ENCODE measurements at regions not wholly inside any gene's neighbourhood (a gene's known extent, or its start where the extent isn't known, plus 50 kb on each side); places are given as distances from the start of the nearest gene placed in this dataset.

DNA sequence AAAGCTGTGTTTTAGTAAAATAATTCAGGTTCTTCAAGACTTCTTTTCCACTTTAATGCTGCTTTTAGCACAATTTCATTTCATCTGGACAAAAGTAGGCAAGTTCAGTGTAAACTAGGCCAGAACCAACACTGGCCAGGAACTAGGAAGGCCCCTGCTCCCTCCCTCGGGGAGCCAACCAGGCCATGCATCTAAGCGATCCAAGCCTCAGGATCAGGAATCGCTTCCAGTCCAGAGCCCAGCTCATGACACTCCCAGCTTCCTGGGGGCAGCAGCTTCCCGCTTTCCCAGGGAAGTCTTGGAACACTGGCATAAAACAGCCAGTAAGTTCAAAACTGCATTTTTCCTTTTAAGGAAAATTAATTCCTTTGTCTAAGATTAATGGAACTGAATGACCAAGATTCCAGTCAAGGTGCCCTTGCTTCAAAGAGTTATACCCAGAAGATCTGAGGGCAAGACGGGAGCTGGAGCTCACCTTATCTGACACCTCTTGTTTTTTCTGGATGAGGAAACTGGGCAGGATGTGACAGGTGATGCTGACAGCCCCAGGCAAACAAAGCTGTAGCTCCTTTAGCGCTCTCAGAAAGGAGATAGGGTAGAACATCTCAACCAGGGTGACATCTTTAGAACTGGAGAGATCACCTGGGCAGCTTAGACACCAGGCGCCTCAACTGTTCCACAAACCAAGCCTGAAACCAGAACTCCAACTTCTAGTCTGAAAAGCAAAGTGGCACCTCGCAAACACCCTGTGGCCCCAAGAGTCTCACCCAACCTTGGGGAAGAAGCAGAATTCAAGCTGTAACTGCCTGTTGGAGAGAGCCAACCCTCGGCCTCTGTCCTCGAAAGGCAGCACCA is 61.4 kb upstream of the PNMA1 start:
- Mint-ChIP-seq H3K27me3 (no peaks in the 10 kb centered on the region), H3K4me3 (no peak overlapping the region), H3K9me3 (no peaks in the 10 kb centered on the region), H3K27ac (ENCODE audit: low read depth) (no peak overlapping the region), H3K4me1 (peaks cover 60% of the 10 kb centered on the region), H3K36me3 (ENCODE audit: insufficient read depth) (peaks cover 19% of the 10 kb centered on the region)
- DNase-seq (ENCODE audit: low spot score in 2 of 2), result no peak
- ATAC-seq (replicated peaks; ENCODE audit: extremely low read depth, poor library complexity, severe bottlenecking), result no peak

DNA sequence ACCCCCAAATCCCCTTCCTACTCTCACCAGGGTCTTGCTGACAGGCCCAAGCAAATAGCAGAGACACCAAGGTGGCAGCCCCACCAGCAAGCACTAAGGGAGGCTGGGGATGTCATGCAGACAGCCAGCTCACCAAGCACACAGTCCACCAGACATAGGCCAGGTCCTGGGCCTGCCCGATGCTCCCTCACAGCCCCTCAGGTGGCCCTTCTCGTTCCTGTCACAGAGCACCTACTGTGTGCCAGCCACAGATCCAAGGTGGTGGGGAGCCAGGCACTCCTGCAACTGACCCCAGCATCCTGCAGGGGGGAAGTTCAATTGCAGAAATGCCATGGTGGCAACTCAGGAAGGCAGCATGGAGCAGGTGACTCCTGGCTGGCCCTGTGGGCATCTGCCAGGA is 60.5 kb upstream of the PNMA1 start:
- H3K36me3 Mint-ChIP-seq (ENCODE audit: insufficient read depth), result peaks cover 19% of the 10 kb centered on the region
- H3K27me3 Mint-ChIP-seq, result no peaks in the 10 kb centered on the region
- ATAC-seq (replicated peaks; ENCODE audit: extremely low read depth, poor library complexity, severe bottlenecking) (no peak), DNase-seq (ENCODE audit: low spot score in 2 of 2) (no peak)
- peaks cover 62% of the 10 kb centered on the region for H3K4me1 Mint-ChIP-seq
- H3K4me3 Mint-ChIP-seq, result no peak overlapping the region
- H3K9me3 Mint-ChIP-seq, result no peaks in the 10 kb centered on the region
- H3K27ac Mint-ChIP-seq (ENCODE audit: low read depth), result peak overlapping the region; percentile 73

DNA sequence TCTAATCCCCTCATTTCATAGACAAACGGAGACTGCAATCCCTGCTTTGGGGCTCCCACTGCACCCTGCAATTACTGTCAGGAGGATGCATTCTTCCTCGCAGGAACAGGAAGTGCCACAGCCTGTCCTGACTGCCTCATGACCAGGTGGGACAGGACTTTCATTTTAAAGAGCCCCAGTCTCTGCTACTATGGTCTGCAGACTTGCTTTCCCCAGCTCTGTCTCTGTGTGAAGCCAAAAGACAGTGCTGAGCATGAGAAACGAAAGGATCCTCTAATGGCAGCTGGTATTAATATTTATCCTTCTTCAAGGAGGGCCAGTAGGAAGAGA is 60.0 kb upstream of the PNMA1 start:
- Mint-ChIP-seq H3K36me3 (ENCODE audit: insufficient read depth) (peaks cover 19% of the 10 kb centered on the region), H3K4me3 (no peak overlapping the region), H3K27ac (ENCODE audit: low read depth) (peak overlapping the region; percentile 73), H3K9me3 (no peaks in the 10 kb centered on the region), H3K27me3 (no peaks in the 10 kb centered on the region), H3K4me1 (peaks cover 65% of the 10 kb centered on the region)
- ATAC-seq (replicated peaks; ENCODE audit: extremely low read depth, poor library complexity, severe bottlenecking) (no peak), DNase-seq (ENCODE audit: low spot score in 2 of 2) (no peak)

DNA sequence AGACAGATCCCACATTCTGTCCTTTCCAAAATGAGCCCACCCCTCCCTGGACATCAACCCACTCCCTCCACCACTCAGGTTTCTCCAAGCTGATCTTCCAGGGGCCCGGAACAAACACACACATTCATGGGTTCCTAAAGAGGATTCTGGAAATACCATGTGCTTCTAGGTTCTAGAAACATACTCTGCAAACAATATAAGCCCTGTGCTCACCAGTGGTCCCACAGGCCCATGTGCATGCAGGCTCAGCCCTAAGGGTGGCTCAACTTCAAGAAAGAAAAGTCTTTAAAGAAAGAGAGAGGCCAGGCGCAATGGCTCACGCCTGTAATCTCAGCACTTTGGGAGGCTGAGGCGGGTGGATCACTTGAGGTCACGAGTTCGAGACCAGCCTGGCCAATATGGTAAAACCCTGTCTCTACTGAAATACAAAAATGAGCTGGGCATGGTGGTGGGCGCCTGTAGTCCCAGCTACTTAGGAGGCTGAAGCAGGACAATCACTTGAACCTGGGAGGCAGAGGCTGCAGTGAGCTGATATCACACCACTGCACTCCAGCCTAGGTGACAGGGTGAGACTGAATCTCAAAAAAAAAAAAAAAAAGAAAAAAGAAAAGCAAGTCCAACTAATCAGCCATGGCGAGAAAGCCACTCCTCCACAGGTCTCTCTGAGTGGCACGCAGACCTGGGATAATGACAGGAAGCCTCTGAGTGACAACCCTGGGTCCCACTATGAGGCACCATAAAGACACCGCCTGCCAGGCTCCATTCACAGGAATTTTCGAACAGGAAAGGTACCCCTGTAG is 59.5 kb upstream of the PNMA1 start:
- Mint-ChIP-seq H3K27ac (ENCODE audit: low read depth) (no peak overlapping the region), H3K36me3 (ENCODE audit: insufficient read depth) (peaks cover 21% of the 10 kb centered on the region), H3K4me1 (peaks cover 66% of the 10 kb centered on the region), H3K9me3 (no peaks in the 10 kb centered on the region), H3K4me3 (no peak overlapping the region), H3K27me3 (no peaks in the 10 kb centered on the region)
- ATAC-seq (replicated peaks; ENCODE audit: extremely low read depth, poor library complexity, severe bottlenecking), result no peak
- DNase-seq (ENCODE audit: low spot score in 2 of 2), result no peak

DNA sequence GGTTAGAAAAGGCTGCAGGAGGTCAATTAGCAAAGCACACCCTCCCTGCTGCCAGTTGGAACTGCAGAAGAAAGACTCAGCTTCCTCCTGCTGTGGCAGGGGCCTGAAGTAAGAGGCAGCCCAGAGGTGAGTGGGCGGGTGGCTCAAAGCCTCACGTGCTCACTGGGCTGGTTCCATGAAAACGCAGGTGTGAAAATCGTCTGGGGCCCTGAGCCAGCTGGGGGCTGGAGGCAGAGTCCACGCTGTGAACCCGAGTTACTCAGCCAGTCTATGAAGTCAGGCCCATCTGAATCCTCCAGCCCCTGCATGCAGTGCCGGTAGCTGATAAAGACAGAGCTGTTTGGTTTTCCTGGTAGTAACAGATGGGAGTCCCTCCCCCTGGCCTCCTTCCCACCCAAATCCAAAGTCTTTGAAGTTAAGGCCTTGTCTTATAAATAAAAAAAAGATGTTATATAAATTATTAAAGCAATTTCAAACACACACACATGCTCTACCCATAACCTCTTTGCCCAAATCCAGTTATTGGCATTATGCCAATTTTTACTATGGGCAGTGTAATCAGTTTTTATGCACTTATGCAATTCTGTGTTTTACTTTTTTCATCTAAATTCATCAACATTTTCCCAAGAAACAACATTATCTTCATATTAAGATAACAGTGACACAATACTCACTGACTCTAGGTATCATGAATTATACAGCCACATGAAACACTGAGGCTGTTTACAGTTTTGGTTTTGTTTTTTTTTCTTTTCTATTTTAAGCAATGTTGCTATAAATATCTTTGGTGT is 57.9 kb upstream of the PNMA1 start:
- ATAC-seq (replicated peaks; ENCODE audit: extremely low read depth, poor library complexity, severe bottlenecking), result peak; percentile 77
- H3K27ac Mint-ChIP-seq (ENCODE audit: low read depth), result peak overlapping the region; percentile 81
- H3K36me3 Mint-ChIP-seq (ENCODE audit: insufficient read depth), result peaks cover 18% of the 10 kb centered on the region
- no peaks in the 10 kb centered on the region for H3K27me3 Mint-ChIP-seq
- H3K9me3 Mint-ChIP-seq, result no peaks in the 10 kb centered on the region
- peaks cover 54% of the 10 kb centered on the region for H3K4me1 Mint-ChIP-seq
- peak overlapping the region; percentile 23 for H3K4me3 Mint-ChIP-seq
- peak in 1 of 2 donors; percentile 52 for DNase-seq (ENCODE audit: low spot score in 2 of 2)

DNA sequence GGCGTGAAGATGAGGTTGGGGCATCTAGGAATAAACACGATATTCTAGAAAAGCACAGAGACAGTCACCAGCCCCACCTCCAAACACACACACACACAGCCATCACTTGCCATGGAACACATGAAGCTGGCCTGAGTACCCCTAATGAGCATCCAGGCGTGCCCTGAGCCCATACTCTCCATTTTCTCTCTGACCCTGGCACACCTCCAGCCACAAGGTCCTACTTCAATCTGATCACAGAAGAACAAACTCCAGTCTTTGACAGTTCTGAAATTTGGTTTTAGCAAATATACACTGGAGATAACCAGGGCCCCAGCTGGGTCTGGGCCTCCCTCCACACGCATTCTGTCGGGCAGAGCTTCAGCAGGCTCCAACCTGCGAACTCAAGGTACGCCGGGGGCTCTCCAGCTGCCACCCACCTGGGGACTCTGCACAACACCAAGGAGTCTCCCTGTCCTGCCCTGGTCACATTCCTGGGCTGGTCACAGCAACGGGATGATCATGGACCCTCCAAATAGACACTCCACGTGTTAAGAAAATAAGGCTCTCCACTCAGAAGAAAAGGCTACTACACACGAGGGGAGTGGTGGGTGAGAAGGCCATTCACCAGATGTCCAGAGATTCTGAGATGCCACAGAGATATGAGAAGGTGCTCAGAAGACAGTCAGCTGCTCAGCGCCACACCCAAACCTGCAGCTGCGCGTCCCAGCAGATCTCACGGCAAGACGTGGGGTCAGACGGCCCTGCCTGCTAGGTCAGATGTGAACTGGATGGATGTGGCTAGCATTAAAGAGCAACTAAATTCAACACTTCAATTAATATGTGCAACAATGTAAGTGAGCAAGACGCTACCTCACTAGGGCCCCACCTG is 57.0 kb upstream of the PNMA1 start:
- Mint-ChIP-seq H3K27ac (ENCODE audit: low read depth) (peak overlapping the region; percentile 81), H3K4me3 (peak overlapping the region; percentile 23), H3K9me3 (no peaks in the 10 kb centered on the region), H3K27me3 (no peaks in the 10 kb centered on the region), H3K4me1 (peaks cover 58% of the 10 kb centered on the region), H3K36me3 (ENCODE audit: insufficient read depth) (peaks cover 18% of the 10 kb centered on the region)
- DNase-seq (ENCODE audit: low spot score in 2 of 2) (no peak), ATAC-seq (replicated peaks; ENCODE audit: extremely low read depth, poor library complexity, severe bottlenecking) (no peak)

DNA sequence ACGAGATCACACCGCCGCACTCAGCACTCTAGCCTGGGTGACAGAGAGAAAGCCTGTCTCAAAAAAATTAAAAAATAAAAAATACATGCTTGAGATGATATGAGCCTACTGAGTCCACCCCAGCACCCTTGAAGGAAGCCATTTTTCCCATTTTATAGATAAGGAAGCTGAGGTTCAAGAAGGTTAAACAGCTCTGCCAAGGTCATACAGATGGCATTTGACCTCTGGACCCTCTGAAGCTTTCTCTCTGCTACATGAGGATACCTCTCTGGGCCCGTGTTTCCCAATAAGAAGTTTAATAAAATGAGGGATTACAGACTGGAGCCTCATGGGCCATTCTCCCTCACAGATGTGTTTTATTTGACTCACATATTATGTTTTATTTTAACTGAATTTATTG is 53.9 kb upstream of the PNMA1 start:
- peaks cover 72% of the 10 kb centered on the region for H3K4me1 Mint-ChIP-seq
- H3K27me3 Mint-ChIP-seq, result no peaks in the 10 kb centered on the region
- no peak overlapping the region for H3K4me3 Mint-ChIP-seq
- H3K9me3 Mint-ChIP-seq, result no peaks in the 10 kb centered on the region
- DNase-seq (ENCODE audit: low spot score in 2 of 2) (no peak), ATAC-seq (replicated peaks; ENCODE audit: extremely low read depth, poor library complexity, severe bottlenecking) (no peak)
- peaks cover 20% of the 10 kb centered on the region for H3K36me3 Mint-ChIP-seq (ENCODE audit: insufficient read depth)
- H3K27ac Mint-ChIP-seq (ENCODE audit: low read depth), result no peak overlapping the region

DNA sequence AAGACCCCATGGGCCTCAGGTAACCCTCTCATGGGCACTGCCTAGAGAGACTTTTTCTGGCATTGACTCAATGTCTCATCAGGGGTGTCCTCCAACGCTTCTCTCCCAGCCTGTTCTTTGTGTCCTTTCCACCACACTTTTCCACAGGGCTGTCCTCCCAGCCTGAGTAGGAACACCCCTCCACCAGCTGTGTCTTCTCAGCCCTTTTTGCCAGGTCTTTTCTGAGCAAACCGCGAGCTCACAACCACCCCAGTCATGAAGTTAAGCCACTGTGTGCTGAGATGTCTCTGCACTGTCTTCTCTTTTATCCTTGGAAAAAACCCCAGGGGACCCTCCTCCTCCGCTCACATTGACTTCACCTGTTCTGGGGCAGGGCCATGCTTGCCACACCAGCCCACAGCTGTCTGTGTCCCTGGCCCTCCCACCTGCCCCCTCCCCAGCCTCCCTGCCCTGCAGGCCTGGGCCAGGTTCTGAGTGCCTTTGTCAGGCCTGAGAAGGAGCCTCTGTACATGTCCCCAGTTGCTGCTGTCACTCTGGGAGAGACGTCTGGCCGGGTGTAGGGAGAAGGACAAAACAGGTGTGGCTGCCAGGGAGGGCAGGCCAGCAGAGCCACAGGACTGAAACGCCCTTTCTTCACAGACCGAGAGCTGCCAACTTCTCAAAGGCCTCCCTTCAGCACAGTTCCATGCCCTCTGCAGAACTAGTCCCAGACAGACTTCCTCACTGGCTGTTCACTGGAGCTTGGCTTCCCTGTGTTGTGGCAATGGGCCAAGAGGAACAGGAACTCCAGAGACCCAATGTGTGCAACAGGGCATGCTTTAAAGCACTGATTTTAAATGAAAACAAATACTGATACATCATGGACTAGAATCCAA is 50.5 kb upstream of the PNMA1 start:
- DNase-seq (ENCODE audit: low spot score in 2 of 2) (no peak), ATAC-seq (replicated peaks; ENCODE audit: extremely low read depth, poor library complexity, severe bottlenecking) (no peak)
- H3K4me3 Mint-ChIP-seq, result no peak overlapping the region
- peaks cover 10% of the 10 kb centered on the region for H3K36me3 Mint-ChIP-seq (ENCODE audit: insufficient read depth)
- no peaks in the 10 kb centered on the region for H3K27me3 Mint-ChIP-seq
- H3K27ac Mint-ChIP-seq (ENCODE audit: low read depth), result peak overlapping the region; percentile 46
- H3K4me1 Mint-ChIP-seq, result peaks cover 66% of the 10 kb centered on the region
- H3K9me3 Mint-ChIP-seq, result no peaks in the 10 kb centered on the region

Measured in central memory CD8-positive, alpha-beta T cell (primary cell).